GM23338 (cell line): ENCODE measurements at regions not wholly inside any gene's neighbourhood (a gene's known extent, or its start where the extent isn't known, plus 50 kb on each side); places are given as distances from the start of the nearest gene placed in this dataset.

Experiments used
- ATAC-seq: fragments of 200-7000 bp; cut with Tn5 transposase; 3 replicates; pipeline ENCODE4 v1.9.1; 2020
- DNase-seq: peaks from one replicate; pipeline ENCODE4 v3.0.0-alpha.2; 2015; ENCODE audit warnings: low spot score
- H2AFZ ChIP-seq: fragments of 200-600 bp; sonication (generic); 2 replicates; pipeline ENCODE4 v1.8.0; 2016; ENCODE audit warnings: antibody characterized with exemption, mild to moderate bottlenecking, moderate library complexity
- H3F3A ChIP-seq: fragments of 200-600 bp; sonication (generic); replicated peaks from 2 replicates; pipeline ENCODE4 v1.8.0; 2017; ENCODE audit warnings: antibody characterized with exemption, mixed run types, low read depth
- H3K27ac ChIP-seq: fragments of 200-600 bp; sonication (generic); 2 replicates; pipeline ENCODE4 v1.6.1; 2016; ENCODE audit warnings: low read depth
- H3K27me3 ChIP-seq: fragments of 200-600 bp; sonication (generic); 2 replicates; pipeline ENCODE4 v1.8.0; 2016; ENCODE audit warnings: mild to moderate bottlenecking, mixed run types, moderate library complexity; ENCODE audit not compliant: insufficient read depth
- H3K36me3 ChIP-seq: fragments of 200-600 bp; sonication (generic); 2 replicates; pipeline ENCODE4 v1.8.0; 2016; ENCODE audit warnings: mild to moderate bottlenecking; ENCODE audit not compliant: insufficient read depth
- H3K4me1 ChIP-seq: fragments of 200-600 bp; sonication (generic); 2 replicates; pipeline ENCODE4 v1.8.0; 2016; ENCODE audit warnings: mild to moderate bottlenecking, moderate library complexity; ENCODE audit not compliant: insufficient read depth
- H3K4me2 ChIP-seq: fragments of 200-600 bp; sonication (generic); 2 replicates; pipeline ENCODE4 v1.7.1; 2017; ENCODE audit warnings: mixed run types
- H3K4me3 ChIP-seq: fragments of 200-600 bp; sonication (generic); 2 replicates; pipeline ENCODE4 v1.6.1; 2016; ENCODE audit warnings: mixed run types
- H3K79me2 ChIP-seq: fragments of 200-600 bp; sonication (generic); replicated peaks from 2 replicates; pipeline ENCODE4 v1.8.0; 2017; ENCODE audit warnings: mild to moderate bottlenecking; ENCODE audit not compliant: insufficient read depth
- H3K9me2 ChIP-seq: fragments of 200-600 bp; sonication (generic); 2 replicates; pipeline ENCODE4 v1.8.0; 2017; ENCODE audit not compliant: insufficient read depth
- H4K20me1 ChIP-seq: fragments of 200-600 bp; sonication (generic); replicated peaks from 2 replicates; pipeline ENCODE4 v1.8.0; 2017; ENCODE audit warnings: mild to moderate bottlenecking; ENCODE audit not compliant: insufficient read depth
- H3K27ac Mint-ChIP-seq: 2 replicates; pipeline ENCODE4 v1.8.0; 2020; ENCODE audit warnings: inconsistent platforms, mild to moderate bottlenecking, moderate library complexity, mixed read lengths
- H3K27me3 Mint-ChIP-seq: 3 replicates; pipeline ENCODE4 v1.8.0; 2022; ENCODE audit warnings: low read depth, mild to moderate bottlenecking, moderate library complexity, mixed read lengths, inconsistent platforms; ENCODE audit not compliant: insufficient read depth, poor library complexity
- H3K36me3 Mint-ChIP-seq: 3 replicates; pipeline ENCODE4 v1.8.0; 2021; ENCODE audit warnings: low read depth, mild to moderate bottlenecking, inconsistent platforms, moderate library complexity, mixed read lengths
- H3K4me1 Mint-ChIP-seq: 3 replicates; pipeline ENCODE4 v1.8.0; 2020; ENCODE audit warnings: mild to moderate bottlenecking, inconsistent platforms, mixed read lengths
- H3K4me3 Mint-ChIP-seq: 3 replicates; pipeline ENCODE4 v1.8.0; 2021; ENCODE audit warnings: moderate library complexity, mild to moderate bottlenecking, inconsistent platforms, mixed read lengths
- H3K9me3 Mint-ChIP-seq: 3 replicates; pipeline ENCODE4 v1.8.0; 2020; ENCODE audit warnings: moderate library complexity, mild to moderate bottlenecking, inconsistent platforms, mixed read lengths
- CREB1 ChIP-seq: fragments of 250-450 bp; sonication (Bioruptor Pico); IDR thresholded peaks from 2 replicates; pipeline ENCODE4 v1.5.0; 2020; ENCODE audit warnings: low read depth, mild to moderate bottlenecking, moderate library complexity
- CTCF ChIP-seq, 2 experiments: fragments of 200-600 bp in 1 of 2; sonication (generic) in 1 of 2; conservative IDR thresholded peaks; 2 replicates each; pipeline versions ENCODE4 v1.5.1 to v1.6.1; 2016 to 2017; ENCODE audit warnings: antibody characterized with exemption in 2 of 2, low read depth in 2 of 2, mild to moderate bottlenecking in 2 of 2, moderate library complexity in 1 of 2
- ETS1 ChIP-seq: IDR thresholded peaks from 2 replicates; pipeline ENCODE4 v1.6.1; 2016; ENCODE audit warnings: antibody characterized with exemption
- EZH2 ChIP-seq: fragments of 200-600 bp; sonication (generic); IDR thresholded peaks from one replicate; pipeline ENCODE4 v1.8.0; 2017; ENCODE audit warnings: antibody characterized with exemption, mild to moderate bottlenecking, low read depth; ENCODE audit not compliant: unreplicated experiment
- EZH2phosphoT487 ChIP-seq: fragments of 200-600 bp; sonication (generic); IDR thresholded peaks from one replicate; pipeline ENCODE4 v1.8.1; 2018; ENCODE audit warnings: antibody characterized with exemption; ENCODE audit not compliant: unreplicated experiment
- JUNB ChIP-seq: IDR thresholded peaks from one replicate; pipeline ENCODE4 v1.6.1; 2016; ENCODE audit warnings: antibody characterized with exemption; ENCODE audit not compliant: unreplicated experiment
- NANOG ChIP-seq: IDR thresholded peaks from 2 replicates; pipeline ENCODE4 v1.6.1; 2016; ENCODE audit warnings: antibody characterized with exemption, borderline replicate concordance
- POLR2AphosphoS5 ChIP-seq: IDR thresholded peaks from 2 replicates; pipeline ENCODE4 v1.6.1; 2016; ENCODE audit warnings: antibody characterized with exemption, low read depth
- STAT1 ChIP-seq: IDR thresholded peaks from one replicate; pipeline ENCODE4 v1.6.1; 2016; ENCODE audit warnings: antibody characterized with exemption; ENCODE audit not compliant: unreplicated experiment
- ZNF114 ChIP-seq: fragments of 250-450 bp; sonication (Bioruptor Pico); IDR thresholded peaks from 2 replicates; pipeline ENCODE4 v1.5.0; 2020; ENCODE audit warnings: mild to moderate bottlenecking, moderate library complexity
- TF ChIP-seq, protein P1 (sequence below): IDR thresholded peaks from one replicate; pipeline ENCODE4 v1.6.1; 2018; ENCODE audit warnings: antibody characterized with exemption; ENCODE audit not compliant: unreplicated experiment
- TF ChIP-seq, protein P2 (sequence below): fragments of 250-450 bp; sonication (Bioruptor Pico); IDR thresholded peaks from 2 replicates; pipeline ENCODE4 v1.5.0; 2020; ENCODE audit warnings: mild to moderate bottlenecking, moderate library complexity

DNA sequence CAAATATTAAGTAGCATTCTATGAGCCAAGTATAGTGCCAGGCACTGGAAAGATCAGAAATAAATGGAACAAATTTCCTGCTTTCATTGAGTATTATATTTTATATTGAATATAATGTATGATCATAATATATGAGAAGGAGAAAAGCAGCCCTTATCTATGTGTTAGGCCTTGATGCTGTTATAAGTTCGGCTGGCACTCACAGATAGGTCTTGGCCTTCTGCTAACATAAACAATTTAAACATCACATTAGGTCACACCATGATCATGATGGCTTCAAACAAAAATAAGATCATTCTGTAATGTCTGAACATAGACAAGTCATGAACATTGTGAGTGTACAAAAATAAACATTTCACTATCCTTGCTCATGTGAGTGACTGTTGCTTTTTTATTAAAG is 584.0 kb upstream of the ZNF385D start (continued):
- TF ChIP-seq, protein P1, sequence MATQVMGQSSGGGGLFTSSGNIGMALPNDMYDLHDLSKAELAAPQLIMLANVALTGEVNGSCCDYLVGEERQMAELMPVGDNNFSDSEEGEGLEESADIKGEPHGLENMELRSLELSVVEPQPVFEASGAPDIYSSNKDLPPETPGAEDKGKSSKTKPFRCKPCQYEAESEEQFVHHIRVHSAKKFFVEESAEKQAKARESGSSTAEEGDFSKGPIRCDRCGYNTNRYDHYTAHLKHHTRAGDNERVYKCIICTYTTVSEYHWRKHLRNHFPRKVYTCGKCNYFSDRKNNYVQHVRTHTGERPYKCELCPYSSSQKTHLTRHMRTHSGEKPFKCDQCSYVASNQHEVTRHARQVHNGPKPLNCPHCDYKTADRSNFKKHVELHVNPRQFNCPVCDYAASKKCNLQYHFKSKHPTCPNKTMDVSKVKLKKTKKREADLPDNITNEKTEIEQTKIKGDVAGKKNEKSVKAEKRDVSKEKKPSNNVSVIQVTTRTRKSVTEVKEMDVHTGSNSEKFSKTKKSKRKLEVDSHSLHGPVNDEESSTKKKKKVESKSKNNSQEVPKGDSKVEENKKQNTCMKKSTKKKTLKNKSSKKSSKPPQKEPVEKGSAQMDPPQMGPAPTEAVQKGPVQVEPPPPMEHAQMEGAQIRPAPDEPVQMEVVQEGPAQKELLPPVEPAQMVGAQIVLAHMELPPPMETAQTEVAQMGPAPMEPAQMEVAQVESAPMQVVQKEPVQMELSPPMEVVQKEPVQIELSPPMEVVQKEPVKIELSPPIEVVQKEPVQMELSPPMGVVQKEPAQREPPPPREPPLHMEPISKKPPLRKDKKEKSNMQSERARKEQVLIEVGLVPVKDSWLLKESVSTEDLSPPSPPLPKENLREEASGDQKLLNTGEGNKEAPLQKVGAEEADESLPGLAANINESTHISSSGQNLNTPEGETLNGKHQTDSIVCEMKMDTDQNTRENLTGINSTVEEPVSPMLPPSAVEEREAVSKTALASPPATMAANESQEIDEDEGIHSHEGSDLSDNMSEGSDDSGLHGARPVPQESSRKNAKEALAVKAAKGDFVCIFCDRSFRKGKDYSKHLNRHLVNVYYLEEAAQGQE, result no peak
- no peak for TF ChIP-seq POLR2AphosphoS5
- no peak for TF ChIP-seq NANOG
- TF ChIP-seq JUNB, result no peak
- TF ChIP-seq EZH2, result no peak

GRCh38 chr3:22349215-22349851 is 598.3 kb upstream of the ZNF385D start:
- H3K9me3 Mint-ChIP-seq, result no peaks in the 10 kb centered on the region
- H3K9me2 ChIP-seq, result no peaks in the 10 kb centered on the region
- H3K27me3 ChIP-seq, result no peaks in the 10 kb centered on the region
- ATAC-seq, result no peak
- no peaks in the 10 kb centered on the region for H3K36me3 ChIP-seq
- no peak overlapping the region for H3K4me2 ChIP-seq
- no peak overlapping the region for H3K27ac ChIP-seq
- H3K4me3 Mint-ChIP-seq, result no peak overlapping the region
- H3K4me1 Mint-ChIP-seq, result no peaks in the 10 kb centered on the region
- H3K27me3 Mint-ChIP-seq, result no peaks in the 10 kb centered on the region
- no peaks in the 10 kb centered on the region for H3K4me1 ChIP-seq
- no peak for DNase-seq
- H2AFZ ChIP-seq, result no peak overlapping the region
- no peaks in the 10 kb centered on the region for H3K79me2 ChIP-seq
- no peaks in the 10 kb centered on the region for H3K36me3 Mint-ChIP-seq
- H3K27ac Mint-ChIP-seq, result no peak overlapping the region
- no peaks in the 10 kb centered on the region for H4K20me1 ChIP-seq
- H3K4me3 ChIP-seq, result no peak overlapping the region
- no peaks in the 10 kb centered on the region for H3F3A ChIP-seq
- no peak for TF ChIP-seq ETS1
- no peak for TF ChIP-seq ZNF114 (CRISPR knock-in tag)
- TF ChIP-seq EZH2, result no peak
- TF ChIP-seq STAT1, result no peak
- no peak for TF ChIP-seq CTCF (conservative IDR thresholded peaks at IDR 0.05; ENCODE audit: low read depth in 2 of 2)
- TF ChIP-seq, protein P2, sequence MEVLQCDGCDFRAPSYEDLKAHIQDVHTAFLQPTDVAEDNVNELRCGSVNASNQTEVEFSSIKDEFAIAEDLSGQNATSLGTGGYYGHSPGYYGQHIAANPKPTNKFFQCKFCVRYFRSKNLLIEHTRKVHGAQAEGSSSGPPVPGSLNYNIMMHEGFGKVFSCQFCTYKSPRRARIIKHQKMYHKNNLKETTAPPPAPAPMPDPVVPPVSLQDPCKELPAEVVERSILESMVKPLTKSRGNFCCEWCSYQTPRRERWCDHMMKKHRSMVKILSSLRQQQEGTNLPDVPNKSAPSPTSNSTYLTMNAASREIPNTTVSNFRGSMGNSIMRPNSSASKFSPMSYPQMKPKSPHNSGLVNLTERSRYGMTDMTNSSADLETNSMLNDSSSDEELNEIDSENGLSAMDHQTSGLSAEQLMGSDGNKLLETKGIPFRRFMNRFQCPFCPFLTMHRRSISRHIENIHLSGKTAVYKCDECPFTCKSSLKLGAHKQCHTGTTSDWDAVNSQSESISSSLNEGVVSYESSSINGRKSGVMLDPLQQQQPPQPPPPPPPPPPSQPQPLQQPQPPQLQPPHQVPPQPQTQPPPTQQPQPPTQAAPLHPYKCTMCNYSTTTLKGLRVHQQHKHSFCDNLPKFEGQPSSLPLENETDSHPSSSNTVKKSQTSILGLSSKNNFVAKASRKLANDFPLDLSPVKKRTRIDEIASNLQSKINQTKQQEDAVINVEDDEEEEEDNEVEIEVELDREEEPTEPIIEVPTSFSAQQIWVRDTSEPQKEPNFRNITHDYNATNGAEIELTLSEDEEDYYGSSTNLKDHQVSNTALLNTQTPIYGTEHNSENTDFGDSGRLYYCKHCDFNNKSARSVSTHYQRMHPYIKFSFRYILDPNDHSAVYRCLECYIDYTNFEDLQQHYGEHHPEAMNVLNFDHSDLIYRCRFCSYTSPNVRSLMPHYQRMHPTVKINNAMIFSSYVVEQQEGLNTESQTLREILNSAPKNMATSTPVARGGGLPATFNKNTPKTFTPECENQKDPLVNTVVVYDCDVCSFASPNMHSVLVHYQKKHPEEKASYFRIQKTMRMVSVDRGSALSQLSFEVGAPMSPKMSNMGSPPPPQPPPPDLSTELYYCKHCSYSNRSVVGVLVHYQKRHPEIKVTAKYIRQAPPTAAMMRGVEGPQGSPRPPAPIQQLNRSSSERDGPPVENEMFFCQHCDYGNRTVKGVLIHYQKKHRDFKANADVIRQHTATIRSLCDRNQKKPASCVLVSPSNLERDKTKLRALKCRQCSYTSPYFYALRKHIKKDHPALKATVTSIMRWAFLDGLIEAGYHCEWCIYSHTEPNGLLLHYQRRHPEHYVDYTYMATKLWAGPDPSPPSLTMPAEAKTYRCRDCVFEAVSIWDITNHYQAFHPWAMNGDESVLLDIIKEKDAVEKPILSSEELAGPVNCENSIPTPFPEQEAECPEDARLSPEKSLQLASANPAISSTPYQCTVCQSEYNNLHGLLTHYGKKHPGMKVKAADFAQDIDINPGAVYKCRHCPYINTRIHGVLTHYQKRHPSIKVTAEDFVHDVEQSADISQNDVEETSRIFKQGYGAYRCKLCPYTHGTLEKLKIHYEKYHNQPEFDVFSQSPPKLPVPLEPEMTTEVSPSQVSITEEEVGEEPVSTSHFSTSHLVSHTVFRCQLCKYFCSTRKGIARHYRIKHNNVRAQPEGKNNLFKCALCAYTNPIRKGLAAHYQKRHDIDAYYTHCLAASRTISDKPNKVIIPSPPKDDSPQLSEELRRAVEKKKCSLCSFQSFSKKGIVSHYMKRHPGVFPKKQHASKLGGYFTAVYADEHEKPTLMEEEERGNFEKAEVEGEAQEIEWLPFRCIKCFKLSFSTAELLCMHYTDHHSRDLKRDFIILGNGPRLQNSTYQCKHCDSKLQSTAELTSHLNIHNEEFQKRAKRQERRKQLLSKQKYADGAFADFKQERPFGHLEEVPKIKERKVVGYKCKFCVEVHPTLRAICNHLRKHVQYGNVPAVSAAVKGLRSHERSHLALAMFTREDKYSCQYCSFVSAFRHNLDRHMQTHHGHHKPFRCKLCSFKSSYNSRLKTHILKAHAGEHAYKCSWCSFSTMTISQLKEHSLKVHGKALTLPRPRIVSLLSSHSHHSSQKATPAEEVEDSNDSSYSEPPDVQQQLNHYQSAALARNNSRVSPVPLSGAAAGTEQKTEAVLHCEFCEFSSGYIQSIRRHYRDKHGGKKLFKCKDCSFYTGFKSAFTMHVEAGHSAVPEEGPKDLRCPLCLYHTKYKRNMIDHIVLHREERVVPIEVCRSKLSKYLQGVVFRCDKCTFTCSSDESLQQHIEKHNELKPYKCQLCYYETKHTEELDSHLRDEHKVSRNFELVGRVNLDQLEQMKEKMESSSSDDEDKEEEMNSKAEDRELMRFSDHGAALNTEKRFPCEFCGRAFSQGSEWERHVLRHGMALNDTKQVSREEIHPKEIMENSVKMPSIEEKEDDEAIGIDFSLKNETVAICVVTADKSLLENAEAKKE (CRISPR knock-in tag), result no peak
- no peak for TF ChIP-seq EZH2phosphoT487
- no peak for TF ChIP-seq POLR2AphosphoS5
- TF ChIP-seq NANOG, result no peak
- no peak for TF ChIP-seq CREB1 (CRISPR knock-in tag)
- no peak for TF ChIP-seq JUNB
